OCI-LY3 (cell line): ENCODE measurements at regions not wholly inside any gene's neighbourhood (a gene's known extent, or its start where the extent isn't known, plus 50 kb on each side); places are given as distances from the start of the nearest gene placed in this dataset.
"Not testable (repeated sequence)": the region's sequence is repeated elsewhere in the genome, so short reads cannot be mapped to it uniquely, and the experiment has no call there.

Experiments used
- CTCF ChIP-seq: fragments of 200-600, 300-600 bp; sonication (generic); IDR thresholded peaks from 2 replicates; pipeline ENCODE4 v1.5.1; 2014; ENCODE audit warnings: antibody characterized with exemption, low read length, low read depth
- EZH2phosphoT487 ChIP-seq: fragments of 200-600 bp; shearing (Covaris generic); IDR thresholded peaks from 2 replicates; pipeline ENCODE4 v1.6.1; 2018; ENCODE audit warnings: antibody characterized with exemption, mixed run types, low read depth

- TF ChIP-seq CTCF, EZH2phosphoT487: not testable (repeated sequence)
These were observed 411.3 kb upstream of the SLC35B3 start for GRCh38 chr6:8846680-8847079.
